ENCODE measurements at regions not wholly inside any gene's neighbourhood (a gene's known extent, or its start where the extent isn't known, plus 50 kb on each side); places are given as distances from the start of the nearest gene placed in this dataset.

DNA sequence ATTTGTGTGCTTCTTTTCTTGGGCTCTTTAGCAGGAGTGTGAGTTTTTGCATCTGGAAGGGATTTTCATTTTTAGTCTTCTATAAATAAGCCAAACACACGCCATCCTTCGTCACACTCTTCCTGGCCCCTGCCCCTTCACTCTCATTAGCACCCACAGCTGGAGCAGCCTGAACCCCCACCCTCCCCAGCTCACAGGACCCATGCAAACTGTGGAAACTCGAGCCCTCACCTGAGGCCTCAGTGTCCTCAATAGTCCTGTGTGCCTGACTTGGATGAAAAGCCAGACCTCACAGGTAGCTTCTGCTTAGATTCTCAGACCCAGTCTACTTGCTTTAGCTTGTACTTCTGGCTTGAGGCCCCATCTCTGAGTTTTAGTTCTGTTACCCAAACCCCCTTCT is 167.9 kb downstream of the MTHFS start:
- no peak for TF ChIP-seq POLR2A (IDR thresholded peaks at IDR 0.05)
- TF ChIP-seq, protein P1, sequence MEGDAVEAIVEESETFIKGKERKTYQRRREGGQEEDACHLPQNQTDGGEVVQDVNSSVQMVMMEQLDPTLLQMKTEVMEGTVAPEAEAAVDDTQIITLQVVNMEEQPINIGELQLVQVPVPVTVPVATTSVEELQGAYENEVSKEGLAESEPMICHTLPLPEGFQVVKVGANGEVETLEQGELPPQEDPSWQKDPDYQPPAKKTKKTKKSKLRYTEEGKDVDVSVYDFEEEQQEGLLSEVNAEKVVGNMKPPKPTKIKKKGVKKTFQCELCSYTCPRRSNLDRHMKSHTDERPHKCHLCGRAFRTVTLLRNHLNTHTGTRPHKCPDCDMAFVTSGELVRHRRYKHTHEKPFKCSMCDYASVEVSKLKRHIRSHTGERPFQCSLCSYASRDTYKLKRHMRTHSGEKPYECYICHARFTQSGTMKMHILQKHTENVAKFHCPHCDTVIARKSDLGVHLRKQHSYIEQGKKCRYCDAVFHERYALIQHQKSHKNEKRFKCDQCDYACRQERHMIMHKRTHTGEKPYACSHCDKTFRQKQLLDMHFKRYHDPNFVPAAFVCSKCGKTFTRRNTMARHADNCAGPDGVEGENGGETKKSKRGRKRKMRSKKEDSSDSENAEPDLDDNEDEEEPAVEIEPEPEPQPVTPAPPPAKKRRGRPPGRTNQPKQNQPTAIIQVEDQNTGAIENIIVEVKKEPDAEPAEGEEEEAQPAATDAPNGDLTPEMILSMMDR (IDR thresholded peaks at IDR 0.05 in 8 of 11, conservative IDR thresholded peaks at IDR 0.05 in 3 of 11) = no peak
